ENCODE measurements at regions not wholly inside any gene's neighbourhood (a gene's known extent, or its start where the extent isn't known, plus 50 kb on each side); places are given as distances from the start of the nearest gene placed in this dataset.

DNA sequence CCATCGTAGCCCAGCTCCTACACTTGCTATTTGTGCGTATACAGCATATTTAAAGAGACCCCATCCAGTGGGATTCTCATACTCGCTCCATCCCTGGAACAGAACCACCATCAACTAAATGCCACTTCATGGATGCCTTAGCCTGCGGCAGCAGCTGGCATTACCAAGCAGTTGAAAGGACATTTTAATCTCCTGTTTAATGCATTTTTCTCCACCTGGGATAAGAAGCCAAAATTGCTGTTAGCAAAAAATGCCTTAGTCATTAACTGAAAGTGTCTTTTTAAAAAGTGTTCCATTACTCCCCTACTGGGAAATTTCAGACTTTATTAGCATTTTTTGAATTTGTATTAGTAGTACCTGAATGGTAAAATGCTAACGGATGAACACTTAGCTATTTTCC is 662.6 kb upstream of the MEF2C start:
- no peak for DNase-seq
- TF ChIP-seq, protein P1, sequence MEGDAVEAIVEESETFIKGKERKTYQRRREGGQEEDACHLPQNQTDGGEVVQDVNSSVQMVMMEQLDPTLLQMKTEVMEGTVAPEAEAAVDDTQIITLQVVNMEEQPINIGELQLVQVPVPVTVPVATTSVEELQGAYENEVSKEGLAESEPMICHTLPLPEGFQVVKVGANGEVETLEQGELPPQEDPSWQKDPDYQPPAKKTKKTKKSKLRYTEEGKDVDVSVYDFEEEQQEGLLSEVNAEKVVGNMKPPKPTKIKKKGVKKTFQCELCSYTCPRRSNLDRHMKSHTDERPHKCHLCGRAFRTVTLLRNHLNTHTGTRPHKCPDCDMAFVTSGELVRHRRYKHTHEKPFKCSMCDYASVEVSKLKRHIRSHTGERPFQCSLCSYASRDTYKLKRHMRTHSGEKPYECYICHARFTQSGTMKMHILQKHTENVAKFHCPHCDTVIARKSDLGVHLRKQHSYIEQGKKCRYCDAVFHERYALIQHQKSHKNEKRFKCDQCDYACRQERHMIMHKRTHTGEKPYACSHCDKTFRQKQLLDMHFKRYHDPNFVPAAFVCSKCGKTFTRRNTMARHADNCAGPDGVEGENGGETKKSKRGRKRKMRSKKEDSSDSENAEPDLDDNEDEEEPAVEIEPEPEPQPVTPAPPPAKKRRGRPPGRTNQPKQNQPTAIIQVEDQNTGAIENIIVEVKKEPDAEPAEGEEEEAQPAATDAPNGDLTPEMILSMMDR (IDR thresholded peaks at IDR 0.05; ENCODE audit: partially characterized antibody, unreplicated experiment): no peak
- H3K9me3 Mint-ChIP-seq (ENCODE audit: unreplicated experiment): no peaks in the 10 kb centered on the region

DNA sequence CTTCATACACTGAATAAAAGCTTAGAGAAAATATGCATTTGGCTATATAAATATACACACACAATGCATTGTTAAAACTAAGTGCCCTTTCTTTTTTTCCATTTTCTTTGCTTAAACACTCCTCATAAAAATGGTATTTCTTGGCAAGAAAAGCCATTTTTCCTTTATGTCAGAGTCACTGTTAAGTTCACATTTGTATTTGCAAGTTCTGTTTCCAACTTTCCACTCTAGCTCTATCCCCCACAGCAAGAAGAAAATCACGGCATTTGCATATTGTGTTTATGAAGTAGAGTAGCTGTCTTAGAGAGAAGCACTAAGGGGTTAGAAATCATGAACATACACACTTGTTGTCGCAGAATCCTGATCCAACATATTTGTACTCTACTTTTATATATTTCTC is 662.1 kb upstream of the MEF2C start:
- no peak for DNase-seq
- H3K36me3 Mint-ChIP-seq (ENCODE audit: unreplicated experiment): no peaks in the 10 kb centered on the region
- no peaks in the 10 kb centered on the region for H3K27me3 Mint-ChIP-seq (ENCODE audit: unreplicated experiment)
- H3K27ac Mint-ChIP-seq (ENCODE audit: unreplicated experiment): no peak overlapping the region
- peaks cover 3% of the 10 kb centered on the region for H3K4me1 Mint-ChIP-seq (ENCODE audit: low read depth, unreplicated experiment)
- H3K4me3 Mint-ChIP-seq (ENCODE audit: unreplicated experiment): no peak overlapping the region
- H3K9me3 Mint-ChIP-seq (ENCODE audit: unreplicated experiment): no peaks in the 10 kb centered on the region
- TF ChIP-seq, protein P1 (IDR thresholded peaks at IDR 0.05; ENCODE audit: partially characterized antibody, unreplicated experiment): no peak

More for the DNA sequence above, 662.6 kb upstream of the MEF2C start:
- Mint-ChIP-seq H3K36me3 (ENCODE audit: unreplicated experiment) (no peaks in the 10 kb centered on the region), H3K27ac (ENCODE audit: unreplicated experiment) (no peak overlapping the region), H3K27me3 (ENCODE audit: unreplicated experiment) (no peaks in the 10 kb centered on the region), H3K4me3 (ENCODE audit: unreplicated experiment) (no peak overlapping the region), H3K4me1 (ENCODE audit: low read depth, unreplicated experiment) (peaks cover 3% of the 10 kb centered on the region)

DNA sequence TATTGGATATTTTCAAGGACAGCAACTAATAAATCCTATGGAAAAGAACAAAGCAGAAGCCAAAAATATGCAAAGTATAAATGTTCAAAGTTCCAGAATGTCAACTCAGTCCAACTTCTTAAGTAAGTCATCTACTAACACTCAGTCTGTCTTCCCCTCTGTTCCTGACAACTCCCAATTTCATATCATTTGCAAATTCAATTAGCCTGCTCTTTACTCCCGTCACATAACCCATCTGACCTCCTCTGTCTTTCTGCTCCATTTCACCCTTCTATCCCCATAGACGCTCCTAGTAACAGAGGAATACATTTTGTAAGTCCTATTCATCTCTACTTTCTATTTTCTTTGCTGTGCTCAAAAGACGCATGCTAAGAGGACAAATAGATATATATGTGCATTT is 659.8 kb upstream of the MEF2C start:
- peaks cover 5% of the 10 kb centered on the region for H3K4me1 Mint-ChIP-seq (ENCODE audit: low read depth, unreplicated experiment)
- H3K4me3 Mint-ChIP-seq (ENCODE audit: unreplicated experiment): no peak overlapping the region
- H3K27ac Mint-ChIP-seq (ENCODE audit: unreplicated experiment): no peak overlapping the region
- H3K9me3 Mint-ChIP-seq (ENCODE audit: unreplicated experiment): no peaks in the 10 kb centered on the region
- TF ChIP-seq, protein P1 (IDR thresholded peaks at IDR 0.05; ENCODE audit: partially characterized antibody, unreplicated experiment): no peak
- H3K36me3 Mint-ChIP-seq (ENCODE audit: unreplicated experiment): no peaks in the 10 kb centered on the region
- DNase-seq: no peak
- no peaks in the 10 kb centered on the region for H3K27me3 Mint-ChIP-seq (ENCODE audit: unreplicated experiment)

DNA sequence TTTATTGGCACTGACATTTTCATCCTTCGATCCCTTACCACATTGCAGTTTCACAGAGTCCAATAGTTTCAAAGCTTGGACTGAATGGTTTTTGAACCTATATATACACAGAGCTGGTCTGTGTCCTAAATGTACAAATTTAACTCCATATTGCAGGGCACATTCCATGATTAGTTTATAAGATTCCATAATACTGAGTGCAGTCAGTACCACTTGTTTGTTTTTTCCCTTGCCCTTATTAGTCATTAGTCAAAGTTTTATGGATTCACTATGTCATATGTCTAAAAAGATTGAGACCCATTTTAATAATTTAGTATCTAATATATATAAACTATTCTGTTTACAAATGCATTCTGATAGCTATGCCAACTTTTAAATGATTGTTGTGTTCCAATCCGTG is 654.8 kb upstream of the MEF2C start:
- Mint-ChIP-seq H3K27me3 (ENCODE audit: unreplicated experiment) (no peaks in the 10 kb centered on the region), H3K4me1 (ENCODE audit: low read depth, unreplicated experiment) (peaks cover 3% of the 10 kb centered on the region), H3K36me3 (ENCODE audit: unreplicated experiment) (no peaks in the 10 kb centered on the region), H3K9me3 (ENCODE audit: unreplicated experiment) (no peaks in the 10 kb centered on the region), H3K4me3 (ENCODE audit: unreplicated experiment) (no peak overlapping the region), H3K27ac (ENCODE audit: unreplicated experiment) (no peak overlapping the region)
- TF ChIP-seq, protein P1 (IDR thresholded peaks at IDR 0.05; ENCODE audit: partially characterized antibody, unreplicated experiment): no peak
- no peak for DNase-seq

DNA sequence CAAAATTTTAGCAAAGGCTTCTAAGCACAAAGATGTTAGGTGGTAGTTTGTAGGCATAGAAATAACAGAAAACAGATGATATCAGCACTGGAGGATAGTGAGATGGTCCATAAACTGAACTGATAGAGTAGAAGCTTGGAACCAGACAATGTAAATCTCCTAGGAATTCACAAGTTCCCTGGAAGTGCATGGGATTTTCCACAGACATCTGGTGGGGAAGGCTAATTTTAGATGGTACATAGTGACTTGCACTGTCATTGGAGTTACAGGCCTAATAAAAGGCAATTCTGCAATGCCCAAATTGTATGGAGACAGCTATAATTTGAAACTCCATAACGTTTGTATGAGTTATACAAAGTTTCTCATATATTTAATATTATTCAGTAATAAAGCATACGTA is 653.0 kb upstream of the MEF2C start:
- no peak overlapping the region for H3K27ac Mint-ChIP-seq (ENCODE audit: unreplicated experiment)
- TF ChIP-seq, protein P1 (IDR thresholded peaks at IDR 0.05; ENCODE audit: partially characterized antibody, unreplicated experiment): no peak
- no peak for DNase-seq
- H3K4me3 Mint-ChIP-seq (ENCODE audit: unreplicated experiment): no peak overlapping the region
- no peaks in the 10 kb centered on the region for H3K36me3 Mint-ChIP-seq (ENCODE audit: unreplicated experiment)
- H3K9me3 Mint-ChIP-seq (ENCODE audit: unreplicated experiment): no peaks in the 10 kb centered on the region
- H3K27me3 Mint-ChIP-seq (ENCODE audit: unreplicated experiment): no peaks in the 10 kb centered on the region
- H3K4me1 Mint-ChIP-seq (ENCODE audit: low read depth, unreplicated experiment): peaks cover 2% of the 10 kb centered on the region
